ENCODE measurements at regions not wholly inside any gene's neighbourhood (a gene's known extent, or its start where the extent isn't known, plus 50 kb on each side); places are given as distances from the start of the nearest gene placed in this dataset.

DNA sequence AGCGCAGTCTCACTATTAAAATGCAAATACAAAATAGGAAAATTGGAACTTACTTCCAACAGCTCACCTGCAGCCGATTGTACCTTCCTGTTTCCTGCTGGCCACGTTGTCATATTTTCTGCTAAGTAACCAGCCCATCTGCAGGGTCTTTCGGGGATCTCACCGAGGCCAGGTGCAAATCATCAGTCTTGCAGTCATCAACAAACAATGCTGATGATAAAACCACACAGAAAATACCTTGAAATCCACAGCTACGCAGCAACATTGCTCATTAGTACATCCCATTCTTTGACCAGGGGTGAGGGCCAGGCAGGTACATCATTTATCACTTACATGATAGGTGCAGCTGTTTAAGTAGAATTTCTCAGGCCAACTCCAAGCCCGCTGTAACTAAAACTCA is 406.9 kb downstream of the TMEM121 start:
- ChIA-PET POLR2A (no interaction called here), CTCF (ENCODE audit: low intra/inter-chr PET ratio, low total read pairs) (no interaction called here)
- no TSS peak for BruUV-seq (replicated peaks)
- H4K20me1 ChIP-seq (ENCODE audit: insufficient read depth, low read length) = no peaks in the 10 kb centered on the region
- no peaks in the 10 kb centered on the region for H3K4me1 ChIP-seq (ENCODE audit: insufficient read depth, low read length)
- peaks cover 10% of the 10 kb centered on the region; the same call in 1 of the 2 replicates for H3K9me3 ChIP-seq (ENCODE audit: low read length)
- FAIRE-seq (no peak), DNase-seq (ENCODE audit: low spot score) (no peak), ATAC-seq (no peak)
- H3K4me2 ChIP-seq (ENCODE audit: low read depth, low read length) = no peak overlapping the region
- in situ Hi-C loops (cut with HindIII; ENCODE audit: extremely low pct_ligation_motif_present, low pct_unique_long_range_greater_than_20kb) = no loop called here
- no peaks in the 10 kb centered on the region for H3K36me3 ChIP-seq (replicated peaks in 1 of 2; ENCODE audit: control insufficient read depth in 1 of 2, insufficient read depth in 2 of 2, low read length in 2 of 2)
- no peak overlapping the region for H3K27ac ChIP-seq (ENCODE audit: extremely low read length, insufficient read depth, low read length)
- TF ChIP-seq, protein P1, sequence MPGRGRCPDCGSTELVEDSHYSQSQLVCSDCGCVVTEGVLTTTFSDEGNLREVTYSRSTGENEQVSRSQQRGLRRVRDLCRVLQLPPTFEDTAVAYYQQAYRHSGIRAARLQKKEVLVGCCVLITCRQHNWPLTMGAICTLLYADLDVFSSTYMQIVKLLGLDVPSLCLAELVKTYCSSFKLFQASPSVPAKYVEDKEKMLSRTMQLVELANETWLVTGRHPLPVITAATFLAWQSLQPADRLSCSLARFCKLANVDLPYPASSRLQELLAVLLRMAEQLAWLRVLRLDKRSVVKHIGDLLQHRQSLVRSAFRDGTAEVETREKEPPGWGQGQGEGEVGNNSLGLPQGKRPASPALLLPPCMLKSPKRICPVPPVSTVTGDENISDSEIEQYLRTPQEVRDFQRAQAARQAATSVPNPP (CRISPR knock-in tag; IDR thresholded peaks at IDR 0.05) = no peak
- TF ChIP-seq ZNF329 (CRISPR knock-in tag; IDR thresholded peaks at IDR 0.05; ENCODE audit: low read depth) (no peak), ZNF672 (CRISPR knock-in tag; IDR thresholded peaks at IDR 0.05) (no peak), ZNF343 (CRISPR knock-in tag; IDR thresholded peaks at IDR 0.05) (no peak), HOXA5 (CRISPR knock-in tag; IDR thresholded peaks at IDR 0.05) (no peak), PHF20 (CRISPR knock-in tag; IDR thresholded peaks at IDR 0.05) (no peak), GATAD2A (CRISPR knock-in tag; IDR thresholded peaks at IDR 0.05) (no peak), ZFP62 (CRISPR knock-in tag; IDR thresholded peaks at IDR 0.05) (no peak), ZSCAN29 (CRISPR knock-in tag; conservative IDR thresholded peaks at IDR 0.05) (no peak), ZNF383 (CRISPR knock-in tag; IDR thresholded peaks at IDR 0.05; ENCODE audit: borderline replicate concordance) (no peak), NR2F2 (IDR thresholded peaks at IDR 0.05; ENCODE audit: borderline replicate concordance, low read depth) (no peak)
- TF ChIP-seq, protein P2, sequence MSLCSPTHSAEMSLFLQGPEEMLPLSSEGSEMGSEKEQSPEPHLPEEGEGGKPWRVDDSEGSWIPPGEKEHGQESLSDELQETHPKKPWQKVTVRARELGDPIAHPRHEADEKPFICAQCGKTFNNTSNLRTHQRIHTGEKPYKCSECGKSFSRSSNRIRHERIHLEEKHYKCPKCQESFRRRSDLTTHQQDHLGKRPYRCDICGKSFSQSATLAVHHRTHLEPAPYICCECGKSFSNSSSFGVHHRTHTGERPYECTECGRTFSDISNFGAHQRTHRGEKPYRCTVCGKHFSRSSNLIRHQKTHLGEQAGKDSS (CRISPR knock-in tag; IDR thresholded peaks at IDR 0.05; ENCODE audit: borderline replicate concordance, low read depth) = no peak
- TF ChIP-seq, protein P3, sequence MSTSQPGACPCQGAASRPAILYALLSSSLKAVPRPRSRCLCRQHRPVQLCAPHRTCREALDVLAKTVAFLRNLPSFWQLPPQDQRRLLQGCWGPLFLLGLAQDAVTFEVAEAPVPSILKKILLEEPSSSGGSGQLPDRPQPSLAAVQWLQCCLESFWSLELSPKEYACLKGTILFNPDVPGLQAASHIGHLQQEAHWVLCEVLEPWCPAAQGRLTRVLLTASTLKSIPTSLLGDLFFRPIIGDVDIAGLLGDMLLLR (CRISPR knock-in tag; IDR thresholded peaks at IDR 0.05) = no peak
- TF ChIP-seq, protein P4, sequence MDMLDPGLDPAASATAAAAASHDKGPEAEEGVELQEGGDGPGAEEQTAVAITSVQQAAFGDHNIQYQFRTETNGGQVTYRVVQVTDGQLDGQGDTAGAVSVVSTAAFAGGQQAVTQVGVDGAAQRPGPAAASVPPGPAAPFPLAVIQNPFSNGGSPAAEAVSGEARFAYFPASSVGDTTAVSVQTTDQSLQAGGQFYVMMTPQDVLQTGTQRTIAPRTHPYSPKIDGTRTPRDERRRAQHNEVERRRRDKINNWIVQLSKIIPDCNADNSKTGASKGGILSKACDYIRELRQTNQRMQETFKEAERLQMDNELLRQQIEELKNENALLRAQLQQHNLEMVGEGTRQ (IDR thresholded peaks at IDR 0.05; ENCODE audit: low read depth, low read length) = no peak
- TF ChIP-seq, protein P4 (CRISPR knock-in tag; IDR thresholded peaks at IDR 0.05; ENCODE audit: borderline replicate concordance) = no peak
- TF ChIP-seq, protein P5, sequence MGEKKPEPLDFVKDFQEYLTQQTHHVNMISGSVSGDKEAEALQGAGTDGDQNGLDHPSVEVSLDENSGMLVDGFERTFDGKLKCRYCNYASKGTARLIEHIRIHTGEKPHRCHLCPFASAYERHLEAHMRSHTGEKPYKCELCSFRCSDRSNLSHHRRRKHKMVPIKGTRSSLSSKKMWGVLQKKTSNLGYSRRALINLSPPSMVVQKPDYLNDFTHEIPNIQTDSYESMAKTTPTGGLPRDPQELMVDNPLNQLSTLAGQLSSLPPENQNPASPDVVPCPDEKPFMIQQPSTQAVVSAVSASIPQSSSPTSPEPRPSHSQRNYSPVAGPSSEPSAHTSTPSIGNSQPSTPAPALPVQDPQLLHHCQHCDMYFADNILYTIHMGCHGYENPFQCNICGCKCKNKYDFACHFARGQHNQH (CRISPR knock-in tag; IDR thresholded peaks at IDR 0.05) = no peak
- TF ChIP-seq, protein P6, sequence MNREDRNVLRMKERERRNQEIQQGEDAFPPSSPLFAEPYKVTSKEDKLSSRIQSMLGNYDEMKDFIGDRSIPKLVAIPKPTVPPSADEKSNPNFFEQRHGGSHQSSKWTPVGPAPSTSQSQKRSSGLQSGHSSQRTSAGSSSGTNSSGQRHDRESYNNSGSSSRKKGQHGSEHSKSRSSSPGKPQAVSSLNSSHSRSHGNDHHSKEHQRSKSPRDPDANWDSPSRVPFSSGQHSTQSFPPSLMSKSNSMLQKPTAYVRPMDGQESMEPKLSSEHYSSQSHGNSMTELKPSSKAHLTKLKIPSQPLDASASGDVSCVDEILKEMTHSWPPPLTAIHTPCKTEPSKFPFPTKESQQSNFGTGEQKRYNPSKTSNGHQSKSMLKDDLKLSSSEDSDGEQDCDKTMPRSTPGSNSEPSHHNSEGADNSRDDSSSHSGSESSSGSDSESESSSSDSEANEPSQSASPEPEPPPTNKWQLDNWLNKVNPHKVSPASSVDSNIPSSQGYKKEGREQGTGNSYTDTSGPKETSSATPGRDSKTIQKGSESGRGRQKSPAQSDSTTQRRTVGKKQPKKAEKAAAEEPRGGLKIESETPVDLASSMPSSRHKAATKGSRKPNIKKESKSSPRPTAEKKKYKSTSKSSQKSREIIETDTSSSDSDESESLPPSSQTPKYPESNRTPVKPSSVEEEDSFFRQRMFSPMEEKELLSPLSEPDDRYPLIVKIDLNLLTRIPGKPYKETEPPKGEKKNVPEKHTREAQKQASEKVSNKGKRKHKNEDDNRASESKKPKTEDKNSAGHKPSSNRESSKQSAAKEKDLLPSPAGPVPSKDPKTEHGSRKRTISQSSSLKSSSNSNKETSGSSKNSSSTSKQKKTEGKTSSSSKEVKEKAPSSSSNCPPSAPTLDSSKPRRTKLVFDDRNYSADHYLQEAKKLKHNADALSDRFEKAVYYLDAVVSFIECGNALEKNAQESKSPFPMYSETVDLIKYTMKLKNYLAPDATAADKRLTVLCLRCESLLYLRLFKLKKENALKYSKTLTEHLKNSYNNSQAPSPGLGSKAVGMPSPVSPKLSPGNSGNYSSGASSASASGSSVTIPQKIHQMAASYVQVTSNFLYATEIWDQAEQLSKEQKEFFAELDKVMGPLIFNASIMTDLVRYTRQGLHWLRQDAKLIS (CRISPR knock-in tag; IDR thresholded peaks at IDR 0.05) = no peak
- H3K27me3 ChIP-seq (ENCODE audit: control insufficient read depth in 1 of 2, insufficient read depth in 2 of 2, low read length in 2 of 2) = peaks cover 0 to 18% of the 10 kb centered on the region in 2 experiments; a peak in 1 of 5 replicates
- no peak overlapping the region for H3K4me3 ChIP-seq (replicated peaks in 1 of 3; ENCODE audit: insufficient read depth in 1 of 3, low read depth in 2 of 3, low read length in 3 of 3)
- under 1% methylated on average over 7 of the region's 7 CpGs for WGBS (ENCODE audit: low lambda C conversion rate)
- no peaks in the 10 kb centered on the region for H3K79me2 ChIP-seq (ENCODE audit: insufficient read depth, low read length)
- H2AFZ ChIP-seq (ENCODE audit: low read length) = no peak overlapping the region
- no peak overlapping the region for H3K9ac ChIP-seq (ENCODE audit: insufficient read depth, low read depth, low read length)
- intact Hi-C loops (cut with micrococcal nuclease; ENCODE audit: unreplicated experiment) = no loop called here

Data from HepG2 (cell line).